HL-60 (cell line): ENCODE measurements at regions not wholly inside any gene's neighbourhood (a gene's known extent, or its start where the extent isn't known, plus 50 kb on each side); places are given as distances from the start of the nearest gene placed in this dataset.
A peak's percentile ranks its signal among the peaks of the same experiment; 100 is the strongest.

ENCODE experiments used
- DNase-seq, 2 experiments: peaks; one replicate each; pipeline ENCODE4 v3.0.0-alpha.2; 2010 to 2020; ENCODE audit warnings: low read depth in 1 of 2, low spot score in 1 of 2
- H3K27ac ChIP-seq: fragments of 250-450 bp; sonication (Bioruptor Pico); replicated peaks from 2 replicates; pipeline ENCODE4 v1.5.1; 2020; ENCODE audit warnings: mild to moderate bottlenecking, moderate library complexity
- H3K27me3 ChIP-seq: fragments of 250-450 bp; sonication (Bioruptor Pico); 2 replicates; pipeline ENCODE4 v1.5.1; 2021; ENCODE audit warnings: mild to moderate bottlenecking, moderate library complexity; ENCODE audit not compliant: insufficient read depth, poor library complexity, severe bottlenecking
- H3K4me3 ChIP-seq: replicated peaks from 2 replicates; pipeline ENCODE4 v1.5.1; 2011; ENCODE audit warnings: mild to moderate bottlenecking, control low read depth, low read length; ENCODE audit not compliant: insufficient read depth
- CTCF ChIP-seq: IDR thresholded peaks from one replicate; pipeline ENCODE4 v1.5.1; 2011; ENCODE audit warnings: low read length, control low read depth, inconsistent platforms; ENCODE audit not compliant: insufficient read depth
- GABPA ChIP-seq: IDR thresholded peaks from 2 replicates; pipeline ENCODE4 v1.6.1; 2012; ENCODE audit warnings: low read depth
- POLR2AphosphoS5 ChIP-seq: IDR thresholded peaks from 2 replicates; pipeline ENCODE4 v1.6.1; 2012; ENCODE audit warnings: low read depth
- REST ChIP-seq: IDR thresholded peaks from 2 replicates; pipeline ENCODE4 v1.6.1; 2012; ENCODE audit warnings: low read depth; ENCODE audit not compliant: insufficient replicate concordance
- SPI1 ChIP-seq: IDR thresholded peaks from 2 replicates; pipeline ENCODE4 v1.6.1; 2012; ENCODE audit warnings: low read depth, mild to moderate bottlenecking, borderline replicate concordance

GRCh38 chr10:110446277-110446676 lies 51.4 kb upstream of the DUSP5 start:
- Histone ChIP-seq H3K27ac (no peak overlapping the region), H3K27me3 (no peaks in the 10 kb centered on the region)
- TF ChIP-seq GABPA (no peak), CTCF (no peak), REST (no peak), SPI1 (no peak), POLR2AphosphoS5 (no peak)

GRCh38 chr10:110446954-110447608 lies 50.6 kb upstream of the DUSP5 start:
- no peak overlapping the region for H3K4me3 ChIP-seq
- no peak for TF ChIP-seq POLR2AphosphoS5
- peak; percentile 97 for TF ChIP-seq SPI1
- H3K27me3 ChIP-seq: no peaks in the 10 kb centered on the region
- H3K27ac ChIP-seq: peak overlapping the region; percentile 61
- peak; percentile 63 to 70 for DNase-seq

More at GRCh38 chr10:110446277-110446676, 51.4 kb upstream of the DUSP5 start:
- no peak for DNase-seq
- H3K4me3 ChIP-seq: no peak overlapping the region

GRCh38 chr10:110447886-110448285 lies 49.8 kb upstream of the DUSP5 start:
- DNase-seq: no peak
- H3K4me3 ChIP-seq: no peak overlapping the region
- TF ChIP-seq SPI1 (no peak), POLR2AphosphoS5 (no peak), GABPA (no peak), REST (no peak)
- no peaks in the 10 kb centered on the region for H3K27me3 ChIP-seq
- H3K27ac ChIP-seq: peak overlapping the region; percentile 61
